Stimulated activated CD8-positive, alpha-beta memory T cell treated with anti-CD3 and anti-CD28 coated beads, Interleukin-7, amount 100 ng/mL, for 48 hours (primary cell): ENCODE measurements at regions not wholly inside any gene's neighbourhood (a gene's known extent, or its start where the extent isn't known, plus 50 kb on each side); places are given as distances from the start of the nearest gene placed in this dataset.

Source experiments
- DNase-seq, 2 donors: peaks; one replicate each; pipeline ENCODE4 v3.0.0-alpha.2; 2020; ENCODE audit warnings: low read depth in 1 of 2; ENCODE audit errors: extremely low read depth in 1 of 2

DNA sequence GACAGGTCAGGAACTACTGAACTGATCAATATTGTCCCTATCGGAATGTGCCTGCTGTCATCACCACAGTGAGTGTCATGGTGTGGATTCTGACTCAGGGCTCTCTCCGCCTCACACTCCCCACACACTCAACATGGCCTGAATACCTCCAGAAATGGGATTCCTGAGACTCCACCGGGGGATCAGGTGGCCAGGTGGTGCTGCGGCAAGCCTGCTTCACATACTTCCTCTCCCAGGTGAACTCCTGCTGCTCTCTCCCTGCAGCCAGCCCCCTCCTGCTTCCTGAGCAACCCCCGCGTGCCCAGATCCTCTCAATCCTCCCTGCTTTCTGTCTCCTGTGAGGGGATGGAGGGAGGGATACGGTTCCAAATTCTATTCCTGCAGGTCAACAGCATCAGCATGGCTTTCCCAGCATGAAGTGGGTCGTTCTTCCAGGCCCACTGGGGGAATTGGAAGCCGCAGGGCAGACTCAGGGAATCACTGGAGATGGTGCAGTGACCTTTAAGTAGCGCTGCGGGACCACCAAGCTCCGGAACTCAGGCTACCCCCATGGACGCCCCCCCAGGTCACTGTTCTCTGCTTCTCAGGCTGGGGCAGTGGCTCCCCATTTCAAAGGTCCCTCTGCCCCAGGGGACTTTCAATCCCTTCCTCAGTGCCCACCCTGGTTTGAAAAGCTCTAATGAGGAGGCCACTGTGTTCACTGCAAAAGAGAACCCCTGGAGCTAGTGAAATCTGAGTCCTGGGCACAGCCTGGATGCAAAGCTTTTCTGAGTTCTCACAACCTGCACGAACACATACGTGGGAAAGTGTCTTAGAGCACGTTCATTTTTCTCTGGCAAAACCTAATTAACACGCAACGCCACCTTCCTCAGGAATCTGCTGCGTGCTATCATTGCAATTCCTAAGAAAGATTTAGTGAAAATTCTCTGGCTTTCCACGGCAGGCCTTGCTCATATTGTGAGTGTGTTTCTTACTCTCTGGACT is 168.4 kb downstream of the ZFP36L2 start:
- no peak for DNase-seq

DNA sequence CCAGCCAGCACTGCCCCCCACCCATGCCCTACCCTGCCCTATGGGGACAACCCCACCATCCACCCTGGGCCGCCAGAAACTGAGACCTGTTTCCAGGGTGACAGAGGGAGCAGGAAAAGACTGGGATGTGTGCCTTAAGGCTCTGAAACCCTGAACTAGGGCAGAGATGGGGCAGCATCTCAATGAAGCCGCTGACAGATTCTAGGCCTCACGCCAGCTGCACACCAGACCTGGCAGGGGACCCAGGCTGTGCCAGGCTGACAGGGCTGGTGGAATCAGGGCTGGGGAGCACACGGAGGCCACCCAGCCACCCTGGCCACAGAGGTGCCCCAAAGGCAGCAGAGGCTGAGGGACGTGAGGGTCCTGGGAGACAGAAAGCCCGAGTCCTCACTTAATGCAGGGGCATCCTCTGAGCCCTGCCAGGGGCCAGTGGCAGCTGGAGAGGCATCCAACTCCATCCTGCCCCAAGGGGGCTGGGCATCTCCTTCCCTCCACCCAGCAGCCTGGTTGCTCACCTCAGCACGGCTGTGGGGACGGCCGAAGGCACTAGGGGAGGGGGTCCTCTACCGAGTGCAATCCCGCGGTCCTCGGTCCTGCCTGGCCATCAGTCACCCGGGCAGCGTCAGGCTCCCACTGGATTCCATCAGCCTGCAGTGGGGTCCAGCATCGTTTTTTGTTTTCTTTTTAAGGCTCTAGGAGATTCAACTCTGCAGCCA is 169.2 kb downstream of the ZFP36L2 start:
- DNase-seq = no peak

DNA sequence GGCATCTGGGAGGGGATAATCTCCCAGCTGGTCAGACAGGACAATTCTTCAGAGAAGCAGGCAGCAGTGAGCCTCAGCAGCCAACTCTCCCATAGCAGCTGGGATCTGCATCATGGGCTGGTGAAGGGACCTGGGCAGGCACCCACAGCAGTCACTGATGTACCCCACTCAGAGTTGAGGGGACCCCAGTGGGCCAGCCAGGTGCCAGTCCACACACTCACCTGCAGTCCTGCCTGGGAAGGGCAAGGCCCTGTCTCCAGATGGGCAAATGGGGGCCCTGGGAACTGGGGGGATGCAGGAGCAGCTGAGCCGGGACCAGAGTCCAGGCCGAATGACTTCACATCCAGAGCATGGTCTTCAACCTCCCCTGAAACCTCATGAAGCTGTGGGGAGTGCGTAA is 170.4 kb downstream of the ZFP36L2 start:
- no peak for DNase-seq

DNA sequence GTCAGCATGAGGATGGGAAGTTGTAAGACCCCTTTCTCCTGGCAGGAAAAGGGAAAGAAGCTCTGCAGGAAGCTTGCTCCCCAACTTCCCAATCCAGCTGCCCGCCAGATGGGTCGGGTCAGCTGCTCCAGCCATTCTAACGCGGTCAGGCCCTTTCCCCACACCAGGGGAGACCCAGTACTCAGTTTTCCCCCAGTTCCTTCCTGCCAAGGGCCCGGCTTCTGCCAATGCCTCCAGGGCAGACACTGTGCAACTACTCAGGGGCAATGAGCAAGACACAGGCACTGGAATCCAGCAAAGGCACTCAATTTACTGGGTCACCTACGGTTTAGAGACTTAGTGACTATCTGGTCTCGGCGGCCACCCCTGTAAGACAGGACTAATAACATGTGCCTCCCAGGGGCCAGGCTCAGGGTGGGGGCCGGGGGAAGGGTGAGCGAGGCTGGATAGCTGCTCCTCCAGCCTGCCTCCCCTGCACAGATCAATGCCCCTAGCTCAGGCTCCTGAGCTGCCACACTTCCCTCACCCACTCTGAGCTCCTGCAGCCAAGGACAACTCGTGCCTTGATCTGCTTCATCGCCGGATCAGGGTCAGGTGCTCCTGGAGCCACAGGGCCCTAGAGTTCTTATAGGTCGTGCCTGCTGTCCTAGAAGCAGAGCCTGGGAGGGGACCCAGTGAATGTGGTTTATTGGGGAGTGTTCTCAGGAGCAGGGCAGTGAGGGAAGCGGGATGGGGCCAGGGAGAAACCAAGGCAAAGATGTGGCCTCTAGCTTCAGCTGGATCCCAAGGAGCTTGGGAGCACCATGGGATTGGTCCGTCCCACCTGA is 171.1 kb downstream of the ZFP36L2 start:
- no peak for DNase-seq

DNA sequence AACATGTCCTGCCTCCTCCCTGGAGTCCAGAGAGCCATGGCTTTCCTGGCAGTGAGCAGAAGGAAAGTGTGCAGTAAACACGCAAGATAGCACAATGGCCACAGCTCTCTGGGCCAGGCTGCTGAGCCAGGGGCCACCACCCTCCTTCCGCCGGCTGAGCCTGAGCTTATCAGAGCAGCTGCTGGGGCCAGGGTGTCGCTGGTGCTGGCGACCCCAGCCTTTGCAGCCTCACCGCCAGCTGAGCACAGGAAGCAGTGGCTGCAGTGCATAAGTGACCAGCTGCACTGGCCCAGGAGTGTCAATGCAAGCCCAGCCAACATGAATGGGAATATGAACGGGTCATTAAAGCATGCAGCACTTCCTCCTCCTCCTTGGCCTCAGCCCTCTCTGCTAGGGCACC is 172.0 kb downstream of the ZFP36L2 start:
- no peak for DNase-seq

DNA sequence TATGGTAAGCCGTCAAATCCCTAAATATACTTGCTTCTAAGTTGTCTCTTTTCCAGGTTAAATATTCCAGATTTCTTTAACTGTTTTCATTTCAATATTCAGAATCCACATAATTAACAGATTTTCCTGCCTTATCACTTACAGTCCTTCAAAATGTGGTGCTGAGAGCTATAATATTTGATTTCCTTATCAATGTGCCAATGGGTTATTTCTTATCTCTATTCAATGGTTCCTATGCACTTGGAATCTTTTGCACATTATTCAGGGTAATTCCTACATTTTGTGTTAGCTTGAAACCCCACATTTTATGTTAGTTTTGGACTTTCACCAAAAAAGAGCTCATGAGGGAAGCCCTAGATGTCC is 173.5 kb downstream of the ZFP36L2 start:
- no peak for DNase-seq

DNA sequence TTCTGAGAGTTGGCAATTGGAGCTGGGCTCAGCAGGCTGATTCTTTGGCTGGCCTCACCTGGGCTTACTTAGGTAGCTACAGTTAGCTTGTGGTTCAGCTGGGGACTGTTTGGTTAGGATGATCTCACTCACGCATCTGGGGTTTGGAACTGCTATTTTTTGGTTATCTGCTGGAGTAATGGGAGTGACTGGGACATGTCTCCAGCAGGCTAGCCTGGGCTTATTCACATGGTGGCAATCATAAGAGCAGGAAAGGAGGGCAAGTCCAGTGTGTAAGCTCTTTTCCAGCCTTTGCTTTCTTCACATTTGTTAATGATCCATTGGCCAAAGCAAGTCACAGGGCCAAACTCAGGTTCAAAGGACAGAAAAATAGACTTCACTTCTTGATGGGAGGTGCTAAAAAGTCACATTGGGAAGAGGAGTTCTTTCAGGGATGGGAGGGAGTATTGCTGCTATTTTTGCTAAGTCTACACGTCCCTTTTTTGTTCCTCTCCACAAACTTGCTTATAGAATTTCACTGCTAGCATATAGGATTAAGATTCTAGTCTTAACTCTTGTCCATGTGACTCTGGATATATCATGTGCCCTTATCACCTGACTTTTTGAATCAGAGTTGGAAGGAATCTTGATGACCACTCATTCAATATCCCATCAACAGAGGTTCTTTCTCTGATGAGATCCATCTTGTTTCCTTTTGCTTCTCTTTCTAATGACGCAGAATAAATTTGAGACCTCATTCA is 174.0 kb downstream of the ZFP36L2 start:
- DNase-seq = no peak

DNA sequence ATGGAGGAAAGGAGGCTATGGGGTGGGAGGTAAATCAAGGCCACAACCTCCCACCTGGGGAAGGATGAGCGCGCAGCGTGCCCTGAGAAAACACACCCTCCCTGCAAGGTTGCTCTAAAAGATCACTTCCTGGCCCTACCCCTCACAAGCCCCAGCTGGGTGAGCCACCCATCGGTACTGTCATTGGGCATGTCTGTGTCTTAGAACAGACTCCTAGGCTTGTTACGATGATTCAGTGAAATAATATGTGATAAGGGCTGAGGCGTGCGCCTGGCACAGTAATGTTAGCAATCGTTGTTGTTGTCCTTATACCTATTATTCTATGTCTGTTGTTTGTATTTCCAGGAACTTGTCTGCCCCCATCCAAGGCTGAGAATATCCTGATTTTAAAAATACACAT is 175.1 kb downstream of the ZFP36L2 start:
- DNase-seq = no peak

DNA sequence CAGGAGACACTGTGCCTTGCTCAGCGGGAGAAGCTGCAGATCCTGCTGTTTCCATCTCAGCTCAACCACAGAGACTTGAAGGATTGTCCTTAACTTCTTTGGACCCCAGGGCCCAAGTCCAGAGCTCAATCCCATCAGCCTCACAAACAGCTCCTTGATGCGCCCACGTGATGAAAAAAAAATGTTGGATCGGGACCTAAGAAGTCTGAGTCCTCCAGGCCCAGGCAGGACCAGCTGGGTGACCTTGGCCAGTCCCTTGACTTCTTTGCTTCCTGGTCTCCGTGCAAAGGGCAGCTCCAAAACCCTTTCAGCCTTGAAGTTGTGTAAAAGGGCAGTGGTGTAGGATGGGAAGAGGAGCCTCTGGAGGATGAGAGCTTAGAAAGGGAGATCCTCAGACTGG is 175.5 kb downstream of the ZFP36L2 start:
- DNase-seq = no peak

DNA sequence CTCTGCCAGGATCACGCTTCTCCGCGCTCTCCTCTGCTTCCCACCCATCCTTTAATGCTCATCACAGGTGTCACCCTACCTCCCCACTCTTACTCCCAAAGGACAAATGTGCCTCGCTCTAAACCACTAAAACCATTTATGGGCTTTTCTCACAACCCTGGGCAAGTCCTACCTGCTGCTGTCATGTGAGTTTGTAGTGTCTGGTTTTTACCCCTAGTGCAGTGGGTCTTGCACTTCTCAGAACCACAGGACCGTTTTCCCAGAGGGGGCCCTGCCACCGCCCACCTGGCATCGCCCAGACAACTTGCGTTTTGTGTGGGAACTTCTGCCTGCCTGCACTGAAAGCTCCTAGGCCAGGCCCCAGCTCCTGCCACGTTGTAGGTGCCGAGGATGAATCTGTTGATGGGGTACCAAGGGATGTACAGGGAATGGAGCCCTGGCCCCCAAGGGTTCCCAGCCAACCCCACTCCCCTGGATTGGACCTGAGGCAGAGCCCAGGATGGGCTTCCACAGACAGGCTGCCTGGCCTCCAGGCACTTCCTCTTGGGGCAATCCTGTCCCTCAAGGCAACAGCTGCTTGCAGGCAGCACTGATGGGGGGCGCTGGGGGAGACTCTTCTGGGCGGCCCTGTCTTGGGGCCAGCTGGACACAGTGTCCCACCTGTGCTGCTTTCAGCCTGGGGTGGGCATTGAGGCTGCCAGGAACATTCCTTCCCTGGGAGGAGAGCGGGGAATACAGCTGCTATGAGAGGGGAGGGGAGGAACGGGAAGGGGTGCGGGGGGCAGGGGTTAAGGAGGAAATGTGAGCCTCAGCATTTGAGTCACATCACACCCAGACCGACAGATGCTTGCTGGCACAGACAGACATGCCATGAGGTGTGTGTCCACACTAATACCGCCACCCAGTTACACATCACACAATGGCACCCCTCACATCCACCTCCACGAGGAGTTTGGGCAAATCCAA is 176.3 kb downstream of the ZFP36L2 start:
- no peak for DNase-seq

DNA sequence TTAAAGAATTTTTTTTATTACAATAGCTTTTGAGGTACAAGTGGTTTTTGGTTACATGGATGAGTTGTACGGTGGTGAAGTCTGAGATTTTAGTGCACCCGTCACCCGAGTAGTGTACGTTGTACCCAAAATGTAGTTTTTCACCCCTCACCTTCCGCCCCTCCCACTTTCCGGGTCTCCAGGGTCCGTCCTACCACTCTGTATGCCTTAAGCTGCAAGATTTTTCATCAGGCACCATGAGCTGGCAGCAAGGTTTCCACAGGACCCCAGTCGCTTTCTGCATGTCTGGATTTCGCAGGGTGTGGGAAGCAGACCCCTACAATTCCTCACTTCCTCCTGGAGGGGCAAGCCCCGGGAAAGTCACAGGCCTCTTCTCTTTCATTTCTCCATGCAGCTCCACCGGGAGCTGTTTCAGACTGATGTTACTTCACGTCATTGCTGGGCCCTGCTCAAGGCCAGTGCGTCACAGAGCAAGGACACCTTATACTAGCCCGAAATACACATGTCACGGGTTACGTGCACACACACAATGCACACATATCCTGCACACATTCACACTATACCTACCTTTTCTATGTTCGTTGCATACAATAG is 179.1 kb downstream of the ZFP36L2 start:
- no peak for DNase-seq

DNA sequence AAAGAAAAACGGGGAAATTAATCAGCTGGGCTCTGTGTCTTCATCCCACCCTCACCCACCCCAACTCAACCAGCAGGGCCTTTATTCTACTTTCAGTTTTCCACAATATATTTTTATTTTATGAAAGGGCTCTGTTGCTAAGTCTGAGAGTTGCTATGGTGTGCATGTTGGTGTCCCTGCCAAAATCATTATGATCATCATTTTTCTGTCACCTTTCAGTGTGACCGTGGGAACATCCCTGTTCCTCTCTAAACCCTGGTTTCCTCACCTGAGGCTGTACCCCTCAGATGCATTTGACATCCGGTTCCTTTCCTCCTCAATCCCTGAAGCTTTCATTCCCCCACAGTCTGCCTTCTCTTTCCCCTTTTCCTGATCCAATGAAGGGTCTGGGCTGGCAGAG is 180.5 kb downstream of the ZFP36L2 start:
- no peak for DNase-seq

DNA sequence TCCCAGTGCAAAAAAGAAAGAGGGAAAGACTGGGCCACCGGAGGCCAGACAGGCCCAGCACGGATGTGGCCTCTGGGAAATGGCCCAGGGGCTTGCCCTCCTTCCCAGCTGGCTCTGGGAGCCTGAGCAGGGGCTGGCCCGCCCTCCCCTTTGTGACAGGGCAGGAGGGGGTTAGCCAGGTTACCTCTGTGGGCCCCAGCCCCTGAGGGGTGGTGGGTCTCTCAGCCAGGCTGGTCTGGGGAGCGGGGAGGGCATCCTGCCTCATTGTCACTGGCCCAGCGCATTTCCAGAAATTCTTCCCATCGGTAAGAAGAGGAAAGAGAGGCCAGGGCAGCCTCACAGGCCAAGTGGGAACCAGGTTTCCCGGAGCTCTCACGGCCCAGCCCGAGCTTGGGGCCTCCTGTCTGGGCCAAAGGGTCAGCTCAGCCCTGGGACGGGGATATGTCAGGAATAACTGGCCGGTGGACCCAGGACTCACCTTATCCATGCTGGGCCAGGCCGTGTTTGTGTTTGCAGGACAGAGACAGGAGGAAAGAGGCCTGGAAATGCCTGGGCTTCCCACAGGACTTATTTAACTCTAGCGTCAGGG is 182.2 kb downstream of the ZFP36L2 start:
- no peak for DNase-seq

DNA sequence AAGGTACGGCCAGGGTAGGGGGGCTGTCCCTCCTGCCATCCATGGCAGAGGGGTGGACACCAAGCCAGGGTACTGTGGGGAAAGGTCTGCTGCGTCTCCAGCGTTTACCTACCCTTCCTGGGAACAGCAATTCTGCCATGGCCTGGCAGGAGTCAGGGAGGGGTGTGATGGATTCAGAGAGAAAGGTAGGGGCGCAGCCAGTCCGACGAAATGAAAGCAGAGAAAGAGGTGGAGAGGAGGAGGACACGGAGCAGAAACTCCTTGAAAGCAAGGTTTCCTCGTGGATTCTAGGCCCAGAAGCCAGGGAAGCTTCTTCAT is 182.9 kb downstream of the ZFP36L2 start:
- DNase-seq = no peak

DNA sequence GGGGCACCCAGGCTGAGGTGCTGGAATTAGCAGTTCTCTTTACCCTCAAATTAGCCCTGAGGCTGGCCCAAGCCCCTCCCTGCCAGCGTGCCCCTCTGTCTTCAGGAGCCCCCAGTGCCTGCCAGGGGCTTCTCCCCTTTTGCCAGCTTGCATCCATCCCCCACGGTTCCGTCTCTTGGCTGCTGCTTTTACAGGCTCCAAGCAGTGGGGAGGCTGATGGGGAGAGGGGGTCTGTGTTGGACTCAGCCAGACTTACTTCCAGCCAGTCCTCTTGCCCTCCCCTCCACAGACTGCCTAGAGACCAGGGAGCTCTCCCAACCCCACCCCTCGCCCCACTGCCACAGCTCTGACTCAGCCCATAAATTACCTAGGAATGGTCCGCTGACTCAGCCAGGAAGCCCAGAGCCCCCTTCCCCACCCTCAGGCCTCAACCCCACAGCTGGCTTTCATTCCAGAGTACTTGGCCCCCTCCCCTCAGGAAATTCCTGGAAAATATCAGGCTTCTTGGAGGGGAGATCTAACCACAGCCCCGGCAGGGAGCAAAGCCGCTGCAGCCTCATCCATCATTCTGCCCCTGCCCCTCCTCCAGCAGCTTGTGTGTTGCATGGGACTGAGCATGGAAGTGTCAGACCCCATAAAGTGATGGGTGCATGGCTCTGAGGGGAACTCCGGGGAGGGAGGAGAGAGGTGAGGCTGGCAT is 184.6 kb downstream of the ZFP36L2 start:
- DNase-seq = no peak

DNA sequence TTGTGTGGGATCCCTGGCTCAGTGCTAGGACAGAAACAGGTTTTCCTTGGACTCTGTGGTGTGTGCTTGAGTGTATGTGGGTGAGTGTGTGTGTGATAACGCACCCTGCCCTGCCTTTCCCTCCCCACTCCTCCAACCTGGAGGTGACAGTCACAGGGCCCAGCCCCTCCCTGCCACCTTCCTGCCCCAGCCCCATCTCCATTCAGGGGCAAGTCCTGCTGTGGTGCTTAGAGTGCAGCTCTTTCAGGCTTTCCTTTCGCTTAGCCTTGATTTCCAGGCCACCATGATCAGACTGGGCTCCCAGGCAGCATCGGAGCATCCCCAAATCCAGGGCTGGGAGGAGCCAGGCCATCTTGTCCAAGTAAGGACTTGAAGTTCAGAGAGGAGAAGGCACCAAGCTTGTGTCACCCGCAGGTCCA is 185.2 kb downstream of the ZFP36L2 start:
- no peak for DNase-seq

DNA sequence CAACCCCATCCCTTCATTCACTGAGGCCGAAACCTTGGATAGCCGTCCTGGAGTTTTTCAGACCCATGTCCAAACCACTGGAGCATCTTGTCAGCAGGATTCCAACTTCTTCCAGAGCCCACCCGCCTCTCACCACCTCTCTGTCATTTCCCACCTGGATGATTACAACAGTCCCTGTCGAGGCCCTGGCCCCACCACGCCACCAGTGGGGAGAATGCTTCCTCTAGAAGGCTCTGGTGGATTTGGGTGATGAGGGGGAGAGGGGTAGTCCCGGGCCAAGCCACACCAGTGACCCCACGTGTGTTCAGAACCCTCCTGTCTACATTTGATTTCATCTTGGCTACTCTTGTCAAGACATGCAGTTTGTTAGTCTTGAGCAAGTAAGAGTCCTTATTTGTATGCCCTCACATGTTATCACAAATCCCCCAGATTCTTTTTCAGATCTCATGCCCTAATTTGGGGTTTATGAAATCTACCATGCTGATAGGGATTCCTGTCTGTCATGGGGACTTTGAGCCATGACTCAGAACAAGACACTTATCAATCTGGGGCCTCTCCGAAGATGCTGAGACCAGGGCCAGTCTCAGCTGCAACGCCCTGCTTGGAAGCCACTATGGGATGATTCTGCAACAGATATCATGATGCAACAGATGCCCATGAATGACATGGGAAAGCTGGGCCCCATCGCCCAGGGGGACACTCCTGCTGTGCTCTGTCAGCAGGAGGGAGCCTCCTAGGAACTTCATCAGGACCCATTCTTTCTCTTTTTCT is 186.1 kb downstream of the ZFP36L2 start:
- DNase-seq = no peak
